SK-N-SH treated with all-trans-retinoic acid at 6 μM for 48 hours (cell line): ENCODE measurements at regions not wholly inside any gene's neighbourhood (a gene's known extent, or its start where the extent isn't known, plus 50 kb on each side); places are given as distances from the start of the nearest gene placed in this dataset.

Experiments used
- PPARA ChIP-seq: fragments of 250-450 bp; sonication (Bioruptor Pico); IDR thresholded peaks from 2 replicates; pipeline ENCODE4 v1.5.0; 2020; ENCODE audit warnings: mild to moderate bottlenecking, borderline replicate concordance
- ZNF70 ChIP-seq: fragments of 450-650 bp; formaldehyde crosslinking; IDR thresholded peaks from 2 replicates; pipeline ENCODE4 v1.5.0; 2020; ENCODE audit warnings: mild to moderate bottlenecking, moderate library complexity
- TF ChIP-seq, protein P1 (sequence below): fragments of 250-450 bp; sonication (Bioruptor Pico); IDR thresholded peaks from 2 replicates; pipeline ENCODE4 v1.5.1; 2020; ENCODE audit warnings: low read depth, mild to moderate bottlenecking, moderate library complexity
- TF ChIP-seq, protein P2 (sequence below): fragments of 250-450 bp; sonication (Bioruptor Pico); IDR thresholded peaks from 2 replicates; pipeline ENCODE4 v1.5.1; 2021; ENCODE audit warnings: mild to moderate bottlenecking, moderate library complexity
- TF ChIP-seq, protein P3 (sequence below): fragments of 250-450 bp; sonication (Bioruptor Pico); IDR thresholded peaks from 2 replicates; pipeline ENCODE4 v1.8.0; 2021; ENCODE audit warnings: low read depth, mild to moderate bottlenecking, moderate library complexity, borderline replicate concordance

DNA sequence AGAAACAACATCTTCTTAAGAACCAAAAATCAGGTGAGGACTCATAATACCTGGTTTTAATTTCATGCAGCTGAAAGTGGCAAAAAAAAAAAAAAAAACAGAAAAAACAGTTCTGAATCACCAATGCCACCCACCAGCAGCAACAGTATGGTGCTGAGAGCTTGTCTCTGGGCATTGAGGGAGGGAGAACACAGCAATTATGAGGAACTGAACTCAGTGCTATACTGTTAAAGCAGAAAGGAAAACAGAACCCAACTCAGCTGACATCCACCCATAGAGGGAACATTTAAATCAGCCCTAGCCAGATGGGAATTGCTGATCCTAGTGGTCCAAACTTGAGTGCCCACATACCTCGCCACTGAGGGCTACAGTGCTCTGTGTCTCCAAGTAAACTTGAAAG, 657.9 kb downstream of the ACTL7B start:
- TF ChIP-seq PPARA (no peak), ZNF70 (CRISPR knock-in tag) (no peak)
- TF ChIP-seq, protein P1, sequence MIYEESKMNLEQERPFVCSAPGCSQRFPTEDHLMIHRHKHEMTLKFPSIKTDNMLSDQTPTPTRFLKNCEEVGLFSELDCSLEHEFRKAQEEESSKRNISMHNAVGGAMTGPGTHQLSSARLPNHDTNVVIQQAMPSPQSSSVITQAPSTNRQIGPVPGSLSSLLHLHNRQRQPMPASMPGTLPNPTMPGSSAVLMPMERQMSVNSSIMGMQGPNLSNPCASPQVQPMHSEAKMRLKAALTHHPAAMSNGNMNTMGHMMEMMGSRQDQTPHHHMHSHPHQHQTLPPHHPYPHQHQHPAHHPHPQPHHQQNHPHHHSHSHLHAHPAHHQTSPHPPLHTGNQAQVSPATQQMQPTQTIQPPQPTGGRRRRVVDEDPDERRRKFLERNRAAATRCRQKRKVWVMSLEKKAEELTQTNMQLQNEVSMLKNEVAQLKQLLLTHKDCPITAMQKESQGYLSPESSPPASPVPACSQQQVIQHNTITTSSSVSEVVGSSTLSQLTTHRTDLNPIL = no peak
- TF ChIP-seq, protein P2, sequence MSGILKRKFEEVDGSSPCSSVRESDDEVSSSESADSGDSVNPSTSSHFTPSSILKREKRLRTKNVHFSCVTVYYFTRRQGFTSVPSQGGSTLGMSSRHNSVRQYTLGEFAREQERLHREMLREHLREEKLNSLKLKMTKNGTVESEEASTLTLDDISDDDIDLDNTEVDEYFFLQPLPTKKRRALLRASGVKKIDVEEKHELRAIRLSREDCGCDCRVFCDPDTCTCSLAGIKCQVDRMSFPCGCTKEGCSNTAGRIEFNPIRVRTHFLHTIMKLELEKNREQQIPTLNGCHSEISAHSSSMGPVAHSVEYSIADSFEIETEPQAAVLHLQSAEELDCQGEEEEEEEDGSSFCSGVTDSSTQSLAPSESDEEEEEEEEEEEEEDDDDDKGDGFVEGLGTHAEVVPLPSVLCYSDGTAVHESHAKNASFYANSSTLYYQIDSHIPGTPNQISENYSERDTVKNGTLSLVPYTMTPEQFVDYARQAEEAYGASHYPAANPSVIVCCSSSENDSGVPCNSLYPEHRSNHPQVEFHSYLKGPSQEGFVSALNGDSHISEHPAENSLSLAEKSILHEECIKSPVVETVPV = no peak
- TF ChIP-seq, protein P3, sequence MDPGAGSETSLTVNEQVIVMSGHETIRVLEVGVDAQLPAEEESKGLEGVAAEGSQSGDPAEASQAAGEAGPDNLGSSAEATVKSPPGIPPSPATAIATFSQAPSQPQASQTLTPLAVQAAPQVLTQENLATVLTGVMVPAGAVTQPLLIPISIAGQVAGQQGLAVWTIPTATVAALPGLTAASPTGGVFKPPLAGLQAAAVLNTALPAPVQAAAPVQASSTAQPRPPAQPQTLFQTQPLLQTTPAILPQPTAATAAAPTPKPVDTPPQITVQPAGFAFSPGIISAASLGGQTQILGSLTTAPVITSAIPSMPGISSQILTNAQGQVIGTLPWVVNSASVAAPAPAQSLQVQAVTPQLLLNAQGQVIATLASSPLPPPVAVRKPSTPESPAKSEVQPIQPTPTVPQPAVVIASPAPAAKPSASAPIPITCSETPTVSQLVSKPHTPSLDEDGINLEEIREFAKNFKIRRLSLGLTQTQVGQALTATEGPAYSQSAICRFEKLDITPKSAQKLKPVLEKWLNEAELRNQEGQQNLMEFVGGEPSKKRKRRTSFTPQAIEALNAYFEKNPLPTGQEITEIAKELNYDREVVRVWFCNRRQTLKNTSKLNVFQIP (CRISPR knock-in tag) = no peak
